GM10266 (cell line): ENCODE measurements at regions not wholly inside any gene's neighbourhood (a gene's known extent, or its start where the extent isn't known, plus 50 kb on each side); places are given as distances from the start of the nearest gene placed in this dataset.

ENCODE experiments used
- DNase-seq: peaks from one replicate; pipeline ENCODE4 v3.0.0; 2012; ENCODE audit errors: extremely low spot score
- CTCF ChIP-seq: IDR thresholded peaks from 2 replicates; pipeline ENCODE4 v1.5.1; 2012; ENCODE audit warnings: mild to moderate bottlenecking, low read depth; ENCODE audit not compliant: control insufficient read depth, insufficient read depth; ENCODE audit errors: missing control alignments

- DNase-seq: no peak
- no peak for TF ChIP-seq CTCF
Observed at GRCh38 chr6:27052731-27053082, 194.8 kb upstream of the PRSS16 start.

GRCh38 chr6:27053738-27054137 lies 193.8 kb upstream of the PRSS16 start:
- DNase-seq: no peak
- TF ChIP-seq CTCF: no peak

DNA sequence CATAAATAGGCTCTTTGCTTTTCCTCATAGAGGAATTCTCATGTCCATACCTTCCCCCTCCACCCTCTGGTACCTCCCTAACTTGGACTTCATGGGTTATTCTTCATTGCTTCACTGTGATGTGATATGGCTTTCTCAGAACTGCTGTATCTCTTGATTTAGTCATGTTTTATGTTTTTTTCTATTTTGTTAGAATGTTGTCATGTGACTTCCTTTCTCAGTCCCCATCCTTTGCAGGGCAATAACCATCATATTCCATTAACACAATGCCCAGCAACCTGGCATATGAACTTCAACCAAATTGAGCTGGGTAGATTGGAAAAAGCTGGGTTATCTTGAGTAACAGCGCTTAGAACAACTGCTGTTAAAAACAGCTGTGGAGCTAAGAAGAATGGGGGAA lies 190.9 kb upstream of the PRSS16 start:
- DNase-seq: no peak
- TF ChIP-seq CTCF: no peak

- DNase-seq: no peak
- no peak for TF ChIP-seq CTCF
Observed at GRCh38 chr6:27059621-27060425, 187.7 kb upstream of the PRSS16 start.

GRCh38 chr6:27061235-27061993 lies 186.1 kb upstream of the PRSS16 start:
- no peak for DNase-seq
- no peak for TF ChIP-seq CTCF

- no peak for TF ChIP-seq CTCF
- no peak for DNase-seq
Observed at GRCh38 chr6:27062755-27063154, 184.7 kb upstream of the PRSS16 start.

- TF ChIP-seq CTCF: no peak
- DNase-seq: no peak
Observed at GRCh38 chr6:27065183-27065582, 182.3 kb upstream of the PRSS16 start.
